Ascending aorta (tissue), 2 donors: ENCODE measurements at regions not wholly inside any gene's neighbourhood (a gene's known extent, or its start where the extent isn't known, plus 50 kb on each side); places are given as distances from the start of the nearest gene placed in this dataset.

Experiments
- DNase-seq, 2 donors: peaks; one replicate each; pipeline ENCODE4 v3.0.0-alpha.2; 2019; ENCODE audit warnings: low spot score in 2 of 2
- H3K27ac ChIP-seq, 2 donors: fragments of 200-600 bp; sonication (generic); one replicate each; pipeline ENCODE4 v1.5.1; 2016 to 2017; ENCODE audit warnings: mild to moderate bottlenecking in 1 of 2
- H3K27me3 ChIP-seq: fragments of 200-600 bp; sonication (generic); one replicate; pipeline ENCODE4 v1.5.1; 2017
- H3K36me3 ChIP-seq, 2 donors: fragments of 200-600 bp; sonication (generic); one replicate each; pipeline ENCODE4 v1.5.1; 2016
- H3K4me1 ChIP-seq, 2 donors: fragments of 200-600 bp; sonication (generic); one replicate each; pipeline ENCODE4 v1.5.1; 2016 to 2017; ENCODE audit warnings: mild to moderate bottlenecking in 1 of 2
- H3K4me3 ChIP-seq, 2 donors: fragments of 200-600 bp; sonication (generic); one replicate each; pipeline ENCODE4 v1.5.1; 2016 to 2017; ENCODE audit warnings: mild to moderate bottlenecking in 1 of 2
- H3K9me3 ChIP-seq, 2 donors: fragments of 200-600 bp; sonication (generic); one replicate each; pipeline ENCODE4 v1.5.1; 2016
- CTCF ChIP-seq, 3 experiments: fragments of 200-600 bp in 2 of 3; fragments of 450-650 bp in 1 of 3; sonication (generic) in 2 of 3; IDR thresholded peaks; one replicate each; pipeline ENCODE4 v1.5.1; 2016 to 2019; ENCODE audit warnings: antibody characterized with exemption in 3 of 3, mild to moderate bottlenecking in 1 of 3, moderate library complexity in 1 of 3
- intact Hi-C: fragments of 100-400 bp; cut with DNase I; formaldehyde crosslinking; loops from one replicate; pipeline ENCODE4 v1.15.1; 2023

GRCh38 chr2:53058526-53058925 lies 709.1 kb upstream of the CHAC2 start:
- intact Hi-C loops = no loop called here
- no peak for DNase-seq
- H3K36me3 ChIP-seq = no peaks in the 10 kb centered on the region

GRCh38 chr2:53053937-53054336 lies 713.7 kb upstream of the CHAC2 start:
- intact Hi-C loops = no loop called here
- Histone ChIP-seq H3K9me3 (peaks cover 0 to 4% of the 10 kb centered on the region in 2 donors), H3K27me3 (no peaks in the 10 kb centered on the region), H3K27ac (no peak overlapping the region), H3K4me1 (no peaks in the 10 kb centered on the region), H3K36me3 (no peaks in the 10 kb centered on the region), H3K4me3 (no peak overlapping the region)
- TF ChIP-seq CTCF (IDR thresholded peaks at IDR 0.05) = no peak
- DNase-seq = no peak

More at GRCh38 chr2:53058526-53058925, 709.1 kb upstream of the CHAC2 start:
- Histone ChIP-seq H3K4me3 (no peak overlapping the region), H3K27ac (no peak overlapping the region), H3K9me3 (no peaks in the 10 kb centered on the region), H3K27me3 (no peaks in the 10 kb centered on the region), H3K4me1 (no peaks in the 10 kb centered on the region)
- no peak for TF ChIP-seq CTCF (IDR thresholded peaks at IDR 0.05)

GRCh38 chr2:53051157-53051556 lies 716.4 kb upstream of the CHAC2 start:
- no peak for DNase-seq
- Histone ChIP-seq H3K27me3 (no peaks in the 10 kb centered on the region), H3K4me1 (no peaks in the 10 kb centered on the region), H3K9me3 (peaks cover 0 to 4% of the 10 kb centered on the region in 2 donors), H3K36me3 (no peaks in the 10 kb centered on the region), H3K4me3 (no peak overlapping the region), H3K27ac (no peak overlapping the region)
- intact Hi-C loops = no loop called here
- no peak for TF ChIP-seq CTCF (IDR thresholded peaks at IDR 0.05)

- H3K36me3 ChIP-seq = no peaks in the 10 kb centered on the region
- DNase-seq = no peak
- no peak for TF ChIP-seq CTCF (IDR thresholded peaks at IDR 0.05)
- intact Hi-C loops = no loop called here
- H3K27me3 ChIP-seq = no peaks in the 10 kb centered on the region
- no peak overlapping the region for H3K4me3 ChIP-seq
- no peaks in the 10 kb centered on the region for H3K9me3 ChIP-seq
- H3K4me1 ChIP-seq = no peaks in the 10 kb centered on the region
- H3K27ac ChIP-seq = no peak overlapping the region
Observed at GRCh38 chr2:53040536-53041229, 726.9 kb upstream of the CHAC2 start.

GRCh38 chr2:53036196-53036595 lies 731.4 kb upstream of the CHAC2 start:
- Histone ChIP-seq H3K9me3 (no peaks in the 10 kb centered on the region), H3K4me3 (no peak overlapping the region), H3K36me3 (no peaks in the 10 kb centered on the region), H3K4me1 (no peaks in the 10 kb centered on the region), H3K27ac (no peak overlapping the region), H3K27me3 (no peaks in the 10 kb centered on the region)
- no peak for TF ChIP-seq CTCF (IDR thresholded peaks at IDR 0.05)
- DNase-seq = no peak
- intact Hi-C loops = no loop called here

- Histone ChIP-seq H3K9me3 (no peaks in the 10 kb centered on the region), H3K4me3 (no peak overlapping the region), H3K27ac (no peak overlapping the region), H3K4me1 (no peaks in the 10 kb centered on the region), H3K36me3 (no peaks in the 10 kb centered on the region), H3K27me3 (no peaks in the 10 kb centered on the region)
- no peak for DNase-seq
- intact Hi-C loops = no loop called here
- no peak for TF ChIP-seq CTCF (IDR thresholded peaks at IDR 0.05)
Observed at GRCh38 chr2:53035153-53035552, 732.5 kb upstream of the CHAC2 start.
